PC-9 (cell line): ENCODE measurements at regions not wholly inside any gene's neighbourhood (a gene's known extent, or its start where the extent isn't known, plus 50 kb on each side); places are given as distances from the start of the nearest gene placed in this dataset.

Experiments
- BruUV-seq: library from RNA; stranded (reverse); fragments of 400-500 nt; replicated peaks from 2 replicates; lab custom pipeline; 2021; lab: Mats Ljungman, UMichigan
- CTCF ChIA-PET: fragments of 300-600 bp; sonication (Branson Sonifier 250); formaldehyde crosslinking; loops from one replicate; lab custom pipeline; 2022; ENCODE audit warnings: antibody characterized with exemption; lab: Charles Lee
- POLR2A ChIA-PET: fragments of 300-600 bp; sonication (Branson Sonifier 250); formaldehyde crosslinking; loops from one replicate; lab custom pipeline; 2022; ENCODE audit warnings: antibody characterized with exemption; ENCODE audit not compliant: unreplicated experiment; lab: Charles Lee
- DNase-seq, 2 experiments: peaks; one replicate each; pipeline versions ENCODE4 v3.0.0 to v3.0.0-alpha.2; 2015 to 2022; ENCODE audit warnings: mixed read lengths in 1 of 2
- H2AFZ ChIP-seq: fragments of 200-600 bp; sonication (generic); 2 replicates; pipeline ENCODE4 v1.8.1; 2017; ENCODE audit warnings: antibody characterized with exemption
- H3F3A ChIP-seq: fragments of 200-600 bp; sonication (generic); 2 replicates; pipeline ENCODE4 v1.8.1; 2017; ENCODE audit warnings: antibody characterized with exemption, mild to moderate bottlenecking, low read depth; ENCODE audit not compliant: insufficient read depth
- H3K27ac ChIP-seq: fragments of 200-600 bp; sonication (generic); 2 replicates; pipeline ENCODE4 v1.6.1; 2016; ENCODE audit warnings: mixed run types
- H3K27me3 ChIP-seq: fragments of 200-600 bp; sonication (generic); 2 replicates; pipeline ENCODE4 v1.6.1; 2016; ENCODE audit warnings: low read depth, mixed run types; ENCODE audit not compliant: insufficient read depth
- H3K36me3 ChIP-seq: fragments of 200-600 bp; sonication (generic); 2 replicates; pipeline ENCODE4 v1.6.1; 2016; ENCODE audit warnings: low read depth, mixed run types
- H3K4me1 ChIP-seq: fragments of 200-600 bp; sonication (generic); replicated peaks from 2 replicates; pipeline ENCODE4 v1.6.1; 2016; ENCODE audit warnings: mixed run types; ENCODE audit not compliant: insufficient read depth
- H3K4me2 ChIP-seq: fragments of 200-600 bp; sonication (generic); 2 replicates; pipeline ENCODE4 v1.6.1; 2017; ENCODE audit warnings: mixed run types
- H3K4me3 ChIP-seq: fragments of 200-600 bp; sonication (generic); 2 replicates; pipeline ENCODE4 v1.6.1; 2016; ENCODE audit warnings: mixed run types
- H3K79me2 ChIP-seq: fragments of 200-600 bp; sonication (generic); 2 replicates; pipeline ENCODE4 v1.6.1; 2017; ENCODE audit warnings: low read depth, mixed run types
- H3K9me2 ChIP-seq: fragments of 200-600 bp; sonication (generic); 2 replicates; pipeline ENCODE4 v1.8.1; 2017; ENCODE audit warnings: mild to moderate bottlenecking; ENCODE audit not compliant: insufficient read depth
- H3K9me3 ChIP-seq: fragments of 200-600 bp; sonication (generic); 2 replicates; pipeline ENCODE4 v1.8.1; 2016; ENCODE audit warnings: low read depth; ENCODE audit not compliant: insufficient read depth
- H4K20me1 ChIP-seq: fragments of 200-600 bp; sonication (generic); 2 replicates; pipeline ENCODE4 v1.8.1; 2017; ENCODE audit not compliant: insufficient read depth
- EZH2 ChIP-seq: fragments of 200-600 bp; sonication (generic); IDR thresholded peaks from 2 replicates; pipeline ENCODE4 v1.8.0; 2017; ENCODE audit warnings: antibody characterized with exemption, low read depth
- intact Hi-C: fragments of 100-400 bp; cut with micrococcal nuclease; formaldehyde crosslinking; loops from one replicate; pipeline ENCODE4 v1.10.0; 2022; ENCODE audit not compliant: unreplicated experiment
- TF ChIP-seq, protein P1 (sequence below): fragments of 200-600 bp; sonication (generic); conservative IDR thresholded peaks from 2 replicates; pipeline ENCODE4 v1.6.1; 2017; ENCODE audit warnings: mixed run types, antibody characterized with exemption, mild to moderate bottlenecking, moderate library complexity

DNA sequence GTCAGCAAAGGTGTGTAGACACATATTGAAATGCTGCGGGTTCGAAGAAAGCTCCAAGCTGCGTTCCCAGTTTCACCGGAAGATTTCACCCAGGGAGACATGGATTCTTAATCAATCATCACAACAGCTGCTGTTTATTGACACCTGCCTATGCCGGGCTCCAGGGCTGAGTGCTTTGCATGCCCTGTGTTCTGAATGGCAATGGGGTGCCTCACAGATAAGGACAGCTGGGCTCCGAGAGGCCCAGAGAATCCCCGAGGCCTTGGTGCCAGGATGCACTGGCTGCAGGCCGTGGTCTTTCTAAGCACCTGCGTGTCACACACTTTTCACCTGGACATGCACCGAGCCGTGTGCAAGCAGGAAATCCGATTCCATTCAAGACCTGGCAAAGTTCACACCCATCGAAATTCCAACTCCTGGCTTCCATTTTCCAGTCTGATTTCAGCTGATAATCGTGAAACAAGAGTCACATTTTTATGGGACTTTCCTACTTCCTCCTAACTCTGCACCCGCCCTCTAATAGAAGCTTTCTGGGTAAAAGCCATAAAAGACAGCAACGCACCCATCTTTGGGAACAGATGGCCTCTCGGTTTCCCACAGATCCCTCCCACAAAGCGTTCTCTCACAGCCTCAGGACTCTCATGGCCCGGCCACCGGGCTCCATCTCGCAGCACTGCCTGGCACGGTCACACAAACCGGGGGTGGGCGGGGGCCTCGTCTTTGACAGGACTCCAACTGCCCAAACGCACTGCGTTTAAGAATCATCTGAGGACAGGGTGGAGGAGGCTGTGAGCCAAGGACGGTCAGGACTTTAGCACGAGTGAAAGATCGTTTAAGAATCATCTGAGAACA, 245.6 kb upstream of the SALL3 start:
- H3K4me3 ChIP-seq: no peak overlapping the region
- no peaks in the 10 kb centered on the region for H3K36me3 ChIP-seq
- no peak overlapping the region for H2AFZ ChIP-seq
- no peaks in the 10 kb centered on the region for H3K4me1 ChIP-seq
- no peak for TF ChIP-seq EZH2
- TF ChIP-seq, protein P1, sequence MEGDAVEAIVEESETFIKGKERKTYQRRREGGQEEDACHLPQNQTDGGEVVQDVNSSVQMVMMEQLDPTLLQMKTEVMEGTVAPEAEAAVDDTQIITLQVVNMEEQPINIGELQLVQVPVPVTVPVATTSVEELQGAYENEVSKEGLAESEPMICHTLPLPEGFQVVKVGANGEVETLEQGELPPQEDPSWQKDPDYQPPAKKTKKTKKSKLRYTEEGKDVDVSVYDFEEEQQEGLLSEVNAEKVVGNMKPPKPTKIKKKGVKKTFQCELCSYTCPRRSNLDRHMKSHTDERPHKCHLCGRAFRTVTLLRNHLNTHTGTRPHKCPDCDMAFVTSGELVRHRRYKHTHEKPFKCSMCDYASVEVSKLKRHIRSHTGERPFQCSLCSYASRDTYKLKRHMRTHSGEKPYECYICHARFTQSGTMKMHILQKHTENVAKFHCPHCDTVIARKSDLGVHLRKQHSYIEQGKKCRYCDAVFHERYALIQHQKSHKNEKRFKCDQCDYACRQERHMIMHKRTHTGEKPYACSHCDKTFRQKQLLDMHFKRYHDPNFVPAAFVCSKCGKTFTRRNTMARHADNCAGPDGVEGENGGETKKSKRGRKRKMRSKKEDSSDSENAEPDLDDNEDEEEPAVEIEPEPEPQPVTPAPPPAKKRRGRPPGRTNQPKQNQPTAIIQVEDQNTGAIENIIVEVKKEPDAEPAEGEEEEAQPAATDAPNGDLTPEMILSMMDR: no peak
- no peaks in the 10 kb centered on the region for H3K79me2 ChIP-seq
- BruUV-seq: no TSS peak
- H3K9me2 ChIP-seq: no peaks in the 10 kb centered on the region
- H3F3A ChIP-seq: no peaks in the 10 kb centered on the region
- H3K4me2 ChIP-seq: no peak overlapping the region
- no peak for DNase-seq
- no peaks in the 10 kb centered on the region; the same call in 1 of the 2 replicates for H4K20me1 ChIP-seq
- POLR2A ChIA-PET: no interaction called here
- intact Hi-C loops: no loop called here
- no peak overlapping the region for H3K27ac ChIP-seq
- no peaks in the 10 kb centered on the region for H3K9me3 ChIP-seq
- peaks cover 86% of the 10 kb centered on the region for H3K27me3 ChIP-seq
- CTCF ChIA-PET: no interaction called here

DNA sequence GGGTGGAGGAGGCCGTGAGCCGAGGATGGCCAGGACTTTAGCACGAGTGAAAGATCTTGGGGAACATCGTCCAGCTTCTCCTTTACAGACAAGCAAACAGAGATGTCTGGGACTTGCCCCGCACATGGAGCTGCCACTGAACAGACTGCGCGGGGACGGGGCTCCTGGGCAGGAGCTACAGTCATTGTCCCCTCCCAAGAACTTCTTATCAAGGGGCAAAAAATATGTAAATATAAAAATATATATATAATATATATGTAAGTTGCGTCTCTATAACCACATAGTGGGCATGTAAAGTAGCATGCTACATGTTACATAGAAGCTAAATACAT, 245.0 kb upstream of the SALL3 start:
- ChIA-PET POLR2A (no interaction called here), CTCF (no interaction called here)
- peaks cover 85% of the 10 kb centered on the region for H3K27me3 ChIP-seq
- H4K20me1 ChIP-seq: no peaks in the 10 kb centered on the region; the same call in 1 of the 2 replicates
- H3K4me2 ChIP-seq: no peak overlapping the region
- H3K4me3 ChIP-seq: no peak overlapping the region
- no peaks in the 10 kb centered on the region for H3K36me3 ChIP-seq
- no peak overlapping the region for H2AFZ ChIP-seq
- H3F3A ChIP-seq: no peaks in the 10 kb centered on the region
- H3K9me3 ChIP-seq: no peaks in the 10 kb centered on the region
- H3K9me2 ChIP-seq: no peaks in the 10 kb centered on the region
- BruUV-seq: no TSS peak
- no peaks in the 10 kb centered on the region for H3K79me2 ChIP-seq
- TF ChIP-seq, protein P1: no peak
- no peak for TF ChIP-seq EZH2
- intact Hi-C loops: no loop called here
- no peak for DNase-seq
- no peaks in the 10 kb centered on the region for H3K4me1 ChIP-seq
- no peak overlapping the region for H3K27ac ChIP-seq

DNA sequence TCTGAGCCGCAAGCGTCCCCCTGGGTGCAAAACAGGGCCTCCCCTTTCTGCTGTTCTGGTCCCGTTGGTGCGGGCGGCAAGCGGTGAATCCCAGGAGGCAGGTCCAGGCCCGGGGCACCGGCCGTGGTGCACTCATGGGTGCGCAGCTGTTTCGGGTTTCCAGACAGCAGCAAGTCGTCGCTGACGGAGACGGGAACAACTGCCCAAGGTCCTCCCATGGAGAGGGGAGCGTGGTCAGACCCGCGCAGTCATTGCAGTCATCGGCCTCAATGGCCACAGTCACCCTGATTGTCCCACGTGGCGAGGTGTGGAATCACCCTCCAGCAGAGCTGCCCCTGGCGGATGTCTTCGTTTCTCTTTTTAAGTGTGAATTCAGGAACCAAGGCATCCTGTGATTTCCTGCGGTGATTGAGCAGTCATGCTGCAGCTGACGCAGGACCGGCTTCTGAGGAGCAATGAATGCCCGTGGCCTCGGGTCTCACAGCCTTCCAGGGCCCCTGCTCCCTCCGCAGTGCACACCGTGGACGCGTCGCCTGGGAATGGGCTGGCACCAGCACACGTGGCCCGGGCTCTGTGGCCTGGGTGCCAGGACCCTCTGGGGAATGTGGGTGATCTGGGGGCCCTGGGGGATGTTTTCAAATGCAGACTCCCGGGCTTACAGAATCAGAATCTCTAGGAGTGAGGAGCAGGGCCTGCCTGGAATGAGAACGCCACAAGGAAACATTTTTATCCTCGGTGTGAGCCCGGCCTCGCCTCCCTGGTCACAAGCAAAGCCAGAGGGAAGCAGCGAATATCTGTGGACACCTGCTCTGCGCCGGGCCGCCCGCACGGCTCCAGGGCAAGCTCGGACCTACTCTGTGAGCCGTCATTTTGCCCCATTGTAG, 244.2 kb upstream of the SALL3 start:
- CTCF ChIA-PET: no interaction called here

More for the DNA sequence above, 244.2 kb upstream of the SALL3 start:
- no peaks in the 10 kb centered on the region; the same call in 1 of the 2 replicates for H4K20me1 ChIP-seq
- no peak for DNase-seq
- no peak overlapping the region for H3K4me2 ChIP-seq
- no peaks in the 10 kb centered on the region for H3K4me1 ChIP-seq
- no TSS peak for BruUV-seq
- no peaks in the 10 kb centered on the region for H3K9me3 ChIP-seq
- H3K27me3 ChIP-seq: peaks cover 85% of the 10 kb centered on the region
- POLR2A ChIA-PET: no interaction called here
- H3K27ac ChIP-seq: no peak overlapping the region
- no peaks in the 10 kb centered on the region for H3K36me3 ChIP-seq
- H3K9me2 ChIP-seq: no peaks in the 10 kb centered on the region
- H3F3A ChIP-seq: no peaks in the 10 kb centered on the region
- no peak for TF ChIP-seq EZH2
- TF ChIP-seq, protein P1: no peak
- H3K79me2 ChIP-seq: no peaks in the 10 kb centered on the region
- no peak overlapping the region for H2AFZ ChIP-seq
- no peak overlapping the region for H3K4me3 ChIP-seq
- intact Hi-C loops: no loop called here
